Globus pallidus (tissue), 1 donor: ENCODE measurements at regions not wholly inside any gene's neighbourhood (a gene's known extent, or its start where the extent isn't known, plus 50 kb on each side); places are given as distances from the start of the nearest gene placed in this dataset.

Source experiments
- DNase-seq: peaks from one replicate; pipeline ENCODE4 v3.0.0-alpha.2; 2015; ENCODE audit warnings: low spot score

DNA sequence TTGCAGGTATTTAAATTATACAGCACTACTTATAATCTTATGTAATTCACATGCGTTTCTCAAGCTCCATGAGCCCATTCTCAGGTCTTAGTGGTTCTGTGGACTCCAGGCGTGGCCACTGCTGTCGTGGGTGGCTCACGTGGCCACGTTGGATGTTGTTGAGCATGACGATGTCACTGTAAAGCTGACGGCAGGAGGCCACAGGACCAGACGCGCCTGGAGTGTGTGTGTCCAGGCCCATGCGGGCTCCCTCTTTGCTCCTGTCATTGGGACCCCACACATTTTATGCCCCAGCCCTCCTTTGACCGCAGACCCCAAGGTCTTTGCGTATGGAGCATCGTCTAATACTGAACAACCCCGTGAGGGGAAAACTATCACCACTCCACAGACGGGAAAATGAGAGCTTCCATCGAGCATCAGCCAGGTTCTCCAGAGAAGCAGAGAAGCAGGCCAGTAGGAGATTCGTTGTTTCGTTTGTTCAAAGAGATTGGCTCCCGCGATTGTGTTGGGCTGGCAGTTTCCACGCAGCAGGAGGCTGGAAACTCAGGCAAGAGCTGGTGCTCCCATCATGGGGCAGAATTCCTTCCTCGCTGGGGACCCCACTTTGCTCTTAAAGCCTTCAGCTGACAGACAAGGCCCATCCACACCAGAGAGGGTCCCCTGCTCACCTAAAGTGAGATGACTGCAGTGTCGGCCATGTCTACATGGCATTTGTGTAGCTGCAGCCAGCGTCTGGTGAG is 129.3 kb upstream of the SPACA7 start:
- no peak for DNase-seq

DNA sequence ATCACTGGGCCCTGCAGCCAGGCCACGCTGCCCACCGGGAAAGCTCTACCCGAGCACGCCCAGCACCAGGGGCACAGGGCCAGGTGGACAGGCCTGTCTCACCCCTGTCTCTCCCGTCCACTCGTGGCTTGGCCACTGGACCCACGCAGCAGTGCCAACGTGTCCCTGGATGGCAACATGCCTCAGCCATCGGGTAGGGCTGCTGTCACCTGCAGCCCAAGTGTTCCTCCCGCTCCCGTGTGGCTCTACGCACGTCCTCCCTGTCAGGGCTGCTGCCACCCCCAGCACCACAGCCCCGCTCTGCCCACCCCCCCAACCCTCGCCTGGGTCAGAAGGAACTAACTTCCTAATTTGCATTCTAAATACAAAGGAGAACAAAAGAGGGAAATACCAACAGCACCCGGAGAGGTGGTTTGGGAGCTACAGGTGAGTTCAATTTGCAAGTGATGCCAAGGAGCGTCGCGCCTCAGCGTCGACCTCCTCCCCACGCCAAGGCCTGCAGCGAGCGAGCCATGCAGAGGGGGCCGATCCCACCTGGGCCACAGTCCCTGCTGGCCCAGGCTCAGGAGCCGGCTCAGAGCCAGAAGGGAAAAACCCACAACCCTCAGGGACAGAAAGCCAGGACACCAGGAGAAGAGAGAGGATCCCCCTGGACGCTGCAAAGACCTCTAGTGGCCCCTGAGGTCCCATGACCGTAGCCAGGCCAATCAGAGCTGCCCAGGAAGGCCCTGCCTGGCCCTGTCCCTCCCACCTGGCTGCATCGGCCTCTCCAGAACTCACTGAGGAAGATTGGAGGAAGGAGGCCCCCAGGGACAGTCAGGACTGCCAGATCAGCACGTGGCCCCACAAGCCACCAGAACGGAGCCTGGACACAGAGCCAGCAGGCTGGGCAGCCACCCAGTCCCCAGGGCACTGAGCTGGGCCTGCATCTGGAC is 128.4 kb upstream of the SPACA7 start:
- DNase-seq = no peak

DNA sequence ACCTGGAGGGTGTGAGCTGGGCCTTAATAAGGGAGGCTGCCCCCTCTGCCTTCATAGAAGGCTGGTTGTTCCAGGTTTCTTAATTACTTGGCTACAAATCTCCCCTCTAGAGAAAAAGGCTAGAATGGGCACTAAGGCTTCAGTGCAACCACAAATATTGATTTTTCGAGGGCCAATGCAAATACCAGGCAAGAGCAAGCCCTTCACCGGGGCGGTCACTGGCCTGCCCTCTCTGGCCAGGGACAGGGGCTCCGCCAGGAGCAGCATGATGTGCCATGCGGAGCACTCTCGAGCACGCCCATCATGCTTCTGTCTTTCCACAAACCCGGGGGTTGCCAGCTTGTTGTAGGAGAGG is 127.8 kb upstream of the SPACA7 start:
- DNase-seq = no peak

- DNase-seq = no peak
Observed at GRCh38 chr13:112248862-112249592, 127.1 kb upstream of the SPACA7 start.

DNA sequence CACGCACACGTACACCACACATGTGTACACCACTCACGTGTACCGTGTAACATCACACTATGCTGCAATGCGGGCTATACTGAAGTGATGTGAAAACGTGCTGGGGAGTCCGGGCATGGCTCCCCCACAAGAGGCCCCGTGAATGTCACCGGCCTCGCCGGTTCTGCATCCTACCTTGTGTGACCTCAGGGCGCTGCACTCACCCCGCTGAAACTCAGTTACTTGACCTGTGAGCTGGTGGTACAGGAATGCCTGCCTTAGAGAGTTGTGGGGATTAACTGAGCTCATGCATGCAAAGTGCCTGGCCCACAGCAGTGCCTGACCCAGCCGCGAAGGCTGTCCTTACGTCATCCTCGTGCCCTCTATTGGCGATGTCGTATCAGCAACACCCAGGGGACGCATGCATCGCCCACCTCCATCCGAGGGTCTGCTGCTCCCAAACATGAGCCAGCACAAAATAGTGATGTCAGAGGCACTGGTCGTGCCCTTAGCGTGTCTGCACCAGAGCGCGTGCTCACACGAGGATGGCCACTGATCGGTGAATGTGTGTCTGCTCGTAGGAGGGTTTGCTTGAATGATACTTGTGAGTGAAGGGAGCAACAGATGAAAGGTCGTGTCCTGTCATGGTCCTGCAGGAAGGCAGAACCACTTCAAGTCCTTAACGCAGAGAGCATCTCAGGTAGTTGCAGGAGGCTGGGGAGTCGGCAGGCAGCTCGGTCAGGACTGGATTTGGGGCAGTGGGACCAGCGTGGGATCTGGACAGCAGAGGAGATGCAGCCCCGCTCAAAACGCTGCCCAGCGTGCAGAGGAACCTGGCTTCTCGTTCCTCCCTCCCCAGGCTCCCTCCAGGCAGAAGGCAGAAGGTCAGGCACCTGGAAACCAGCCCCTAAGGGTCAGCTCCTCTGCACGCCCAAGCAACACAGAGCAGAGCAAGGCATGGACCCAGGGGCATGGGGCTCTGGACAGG is 126.2 kb upstream of the SPACA7 start:
- DNase-seq = no peak

- DNase-seq = no peak
Observed at GRCh38 chr13:112250788-112251445, 125.2 kb upstream of the SPACA7 start.

DNA sequence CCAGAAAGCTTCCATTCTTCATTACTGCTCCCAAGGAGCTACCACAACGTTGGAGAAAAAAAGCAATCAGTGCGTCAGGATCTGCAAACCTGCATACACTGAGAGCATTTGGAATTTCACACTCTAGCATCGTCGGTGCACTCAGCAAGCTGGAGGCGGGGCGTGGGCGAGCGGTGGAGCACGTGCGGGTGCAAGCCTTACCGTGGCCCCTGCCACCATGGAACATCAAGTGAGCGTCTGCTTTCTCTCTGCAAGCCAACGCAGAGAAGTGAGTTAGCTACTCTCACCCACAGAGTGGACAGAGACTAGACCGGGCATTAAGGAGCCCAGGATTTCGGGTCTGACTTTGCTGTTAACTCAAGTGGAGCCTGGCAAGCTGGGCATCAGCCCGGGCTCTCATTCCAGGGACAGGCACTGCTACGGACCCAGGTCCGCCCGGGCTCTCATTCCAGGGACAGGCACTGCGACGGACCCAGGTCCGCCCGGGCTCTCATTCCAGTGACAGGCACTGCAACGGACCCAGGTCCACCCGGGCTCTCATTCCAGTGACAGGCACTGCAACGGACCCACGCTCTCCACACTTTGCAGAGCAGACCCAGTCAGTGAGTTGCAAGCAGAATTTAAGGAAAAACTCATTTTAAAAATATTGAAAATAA is 124.1 kb upstream of the SPACA7 start:
- DNase-seq = no peak

GRCh38 chr13:112252804-112253590 is 123.2 kb upstream of the SPACA7 start:
- no peak for DNase-seq

DNA sequence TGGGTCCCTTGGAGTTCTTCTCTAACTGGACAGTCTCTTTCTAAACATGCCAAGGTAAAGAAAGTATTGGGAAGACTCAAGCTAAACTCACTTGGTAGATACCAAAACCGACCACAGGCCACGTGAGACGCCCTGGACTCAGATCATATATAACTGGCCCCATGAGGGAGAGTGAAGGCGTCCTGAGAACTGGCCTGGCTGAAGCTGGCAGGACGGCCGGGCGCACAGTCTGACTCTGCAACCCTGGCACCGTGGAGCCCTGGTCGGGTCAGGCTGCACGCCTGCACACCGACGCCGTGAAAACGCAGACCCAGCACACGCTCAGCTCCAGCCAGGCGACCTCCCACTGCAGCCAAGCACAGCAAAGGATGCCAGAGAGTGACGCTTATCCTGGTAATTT is 122.5 kb upstream of the SPACA7 start:
- no peak for DNase-seq

DNA sequence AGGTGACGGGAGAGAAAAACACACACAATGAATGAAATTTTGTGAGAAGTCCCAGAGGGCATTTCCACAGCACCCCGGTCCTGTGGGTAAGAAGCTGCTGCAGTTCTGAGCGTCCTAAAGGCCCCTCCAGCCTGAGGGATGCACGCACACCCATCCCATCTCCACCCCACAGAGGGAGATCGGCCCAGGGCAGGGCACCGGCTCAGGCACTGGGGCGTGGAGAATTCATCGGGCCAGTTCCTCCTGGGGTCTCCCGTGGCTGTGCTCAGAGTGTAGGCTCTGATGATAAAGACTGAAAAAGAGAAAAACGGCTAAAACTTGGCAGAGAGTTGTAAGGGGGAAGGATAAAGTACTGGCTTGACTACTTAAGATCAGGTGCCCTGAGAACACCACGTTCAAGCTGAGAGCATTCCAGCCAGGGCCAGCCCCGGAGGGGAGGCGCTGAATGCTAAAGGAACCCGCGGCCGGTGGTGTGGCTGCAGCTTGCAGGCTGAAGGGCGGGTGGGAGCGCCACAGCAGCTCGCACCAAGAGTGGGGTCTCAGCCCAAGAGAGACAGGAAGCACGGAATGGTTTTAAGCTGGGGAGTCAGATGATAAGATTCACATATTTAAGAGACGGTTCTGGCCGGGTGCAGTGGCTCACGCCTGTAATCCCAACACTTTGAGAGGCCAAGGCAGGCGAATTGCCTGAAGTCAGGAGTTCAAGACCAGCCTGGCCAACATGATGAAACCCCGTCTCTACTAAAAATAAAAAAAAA is 121.9 kb upstream of the SPACA7 start:
- DNase-seq = no peak

DNA sequence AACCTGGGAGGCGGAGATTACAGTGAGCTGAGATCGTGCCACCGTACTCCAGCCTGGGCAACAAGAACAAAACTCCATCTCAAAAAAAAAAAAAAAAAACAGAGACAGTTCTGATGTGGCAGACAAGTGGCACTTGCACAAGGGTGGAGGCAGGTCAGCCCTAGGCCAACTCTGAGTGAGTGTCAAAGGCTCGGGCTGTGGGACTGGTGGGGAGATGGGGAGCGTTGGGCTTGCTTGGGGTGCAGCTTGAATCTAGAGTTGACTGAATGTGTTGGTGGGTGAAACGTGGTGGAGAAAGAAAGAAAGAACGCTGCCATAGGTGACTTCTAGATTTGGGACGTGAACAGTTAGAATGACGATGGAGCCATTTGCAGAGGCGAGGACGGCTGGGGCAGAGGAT is 121.3 kb upstream of the SPACA7 start:
- DNase-seq = no peak

GRCh38 chr13:112255550-112256120 is 120.5 kb upstream of the SPACA7 start:
- no peak for DNase-seq

DNA sequence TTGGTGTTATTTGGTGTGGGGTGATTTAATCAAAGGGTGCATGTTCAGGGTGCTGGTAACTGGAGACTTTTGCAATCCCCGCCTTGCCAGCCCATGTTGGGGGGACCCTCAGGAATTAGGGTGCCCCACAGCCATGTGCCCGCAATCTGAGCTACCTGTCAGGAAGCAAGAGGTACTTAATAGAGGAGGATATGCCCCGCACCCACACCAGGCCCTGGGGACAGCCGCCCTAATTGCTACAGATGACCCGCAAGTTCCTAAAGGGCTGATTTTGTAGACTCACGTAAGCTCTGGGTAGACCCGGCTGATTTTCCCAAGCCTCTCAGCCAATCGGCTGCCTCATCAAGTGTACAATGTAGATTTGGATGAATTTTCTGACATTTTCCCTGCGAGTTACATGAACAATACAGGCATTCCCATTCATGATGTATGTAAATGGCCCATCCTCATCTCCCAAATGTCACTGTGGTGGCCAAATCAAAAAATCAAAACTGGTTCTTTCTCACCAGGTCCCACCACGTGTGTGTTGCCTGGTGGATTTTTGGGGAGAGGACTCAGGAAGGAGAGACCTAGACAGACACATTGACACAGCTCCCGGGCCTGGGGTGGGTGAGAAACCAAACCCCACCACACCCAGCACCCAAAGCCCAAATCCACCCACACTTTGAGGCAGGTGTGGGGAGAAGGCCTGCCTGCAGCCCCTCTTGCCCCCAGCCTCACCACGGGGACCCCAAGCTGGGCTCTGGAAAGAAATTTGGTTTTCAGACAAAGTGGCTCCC is 119.2 kb upstream of the SPACA7 start:
- no peak for DNase-seq

- DNase-seq = no peak
Observed at GRCh38 chr13:112259511-112259910, 116.6 kb upstream of the SPACA7 start.

DNA sequence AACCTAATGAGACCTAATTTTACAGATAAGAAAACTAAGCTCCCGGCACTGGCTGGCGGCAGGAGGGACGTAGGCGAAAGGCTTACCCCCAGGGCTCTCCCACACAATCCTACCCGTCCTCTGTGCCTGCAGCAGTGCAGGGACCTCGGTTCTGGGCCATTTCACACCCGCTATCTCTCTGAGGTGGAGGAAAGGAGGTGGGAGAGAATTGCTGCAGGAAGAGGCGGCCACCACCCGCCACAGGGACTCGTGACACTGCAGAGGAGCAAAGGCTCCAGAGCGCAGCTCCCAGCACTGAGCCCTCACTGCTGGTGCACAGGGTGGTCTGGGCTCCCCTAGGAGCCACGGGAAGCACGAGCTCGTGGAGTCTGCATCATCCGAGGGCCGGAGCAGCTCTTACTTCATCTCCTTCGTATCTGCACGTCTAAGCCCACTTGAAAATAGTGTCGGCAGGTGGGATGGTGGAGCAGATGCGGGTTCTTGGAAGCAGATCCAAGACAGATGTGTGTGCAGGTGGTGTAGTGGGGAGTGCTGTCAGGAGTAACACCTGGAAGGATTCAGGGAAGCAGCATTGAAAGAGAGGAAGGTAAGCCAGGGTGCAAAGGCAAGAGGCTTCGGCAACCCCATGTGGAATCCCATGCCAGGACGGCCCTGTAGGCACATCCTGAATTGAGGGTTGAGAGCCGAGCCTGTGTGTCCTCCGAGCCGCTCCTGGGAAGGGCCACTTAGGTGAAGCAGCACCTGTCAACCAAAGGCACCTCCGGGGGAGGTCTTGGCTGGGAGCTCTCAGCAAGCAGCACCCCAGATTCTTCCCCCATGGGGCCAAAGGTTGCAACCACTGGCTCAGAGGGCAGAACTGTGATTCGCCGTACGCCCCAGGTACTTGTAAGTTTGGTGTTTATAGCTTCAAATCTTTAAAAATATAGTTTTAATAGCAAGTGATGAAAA is 115.8 kb upstream of the SPACA7 start:
- no peak for DNase-seq

GRCh38 chr13:112261924-112262323 is 114.2 kb upstream of the SPACA7 start:
- no peak for DNase-seq

- no peak for DNase-seq
Observed at GRCh38 chr13:112263152-112263551, 113.0 kb upstream of the SPACA7 start.
